PC-3 (cell line): ENCODE measurements at regions not wholly inside any gene's neighbourhood (a gene's known extent, or its start where the extent isn't known, plus 50 kb on each side); places are given as distances from the start of the nearest gene placed in this dataset.

Experiments
- ATAC-seq: fragments of 200-7000 bp; cut with Tn5 transposase; 2 replicates; pipeline ENCODE4 v1.9.1; 2020; ENCODE audit warnings: mild to moderate bottlenecking, moderate library complexity
- BruUV-seq: library from RNA; stranded (reverse); fragments of 400-500 nt; replicated peaks from 2 replicates; lab custom pipeline; 2021; lab: Mats Ljungman, UMichigan
- CTCF ChIA-PET: fragments of 300-600 bp; sonication (Branson Sonifier 250); formaldehyde crosslinking; loops from one replicate; lab custom pipeline; 2022; ENCODE audit warnings: antibody characterized with exemption; lab: Charles Lee
- POLR2A ChIA-PET: fragments of 300-600 bp; sonication (Branson Sonifier 250); formaldehyde crosslinking; loops from one replicate; lab custom pipeline; 2022; ENCODE audit warnings: antibody characterized with exemption; ENCODE audit not compliant: unreplicated experiment; lab: Charles Lee
- DNase-seq: peaks from one replicate; pipeline ENCODE4 v3.0.0-alpha.2; 2015
- H2AFZ ChIP-seq: fragments of 300-600 bp; sonication (generic); 2 replicates; pipeline ENCODE4 v1.6.0; 2016; ENCODE audit warnings: antibody characterized with exemption, low read length
- H3F3A ChIP-seq: fragments of 300-600 bp; sonication (generic); one replicate; pipeline ENCODE4 v1.6.0; 2017; ENCODE audit warnings: antibody characterized with exemption, low read length, control low read depth, mild to moderate bottlenecking; ENCODE audit not compliant: unreplicated experiment
- H3K27ac ChIP-seq: fragments of 300-600 bp; sonication (generic); 2 replicates; pipeline ENCODE4 v1.5.1; 2016; ENCODE audit warnings: mild to moderate bottlenecking, low read length
- H3K27me3 ChIP-seq: fragments of 300-600 bp; sonication (generic); 2 replicates; pipeline ENCODE4 v1.6.1; 2016; ENCODE audit warnings: low read length, mixed read lengths
- H3K36me3 ChIP-seq: fragments of 300-600 bp; sonication (generic); 2 replicates; pipeline ENCODE4 v1.6.1; 2016; ENCODE audit warnings: low read depth, mixed run types, low read length, mixed read lengths
- H3K4me1 ChIP-seq: fragments of 300-600 bp; sonication (generic); 2 replicates; pipeline ENCODE4 v1.5.1; 2016; ENCODE audit warnings: low read length; ENCODE audit not compliant: insufficient read depth
- H3K4me2 ChIP-seq: fragments of 300-600 bp; sonication (generic); 2 replicates; pipeline ENCODE4 v1.6.0; 2016; ENCODE audit warnings: low read length
- H3K4me3 ChIP-seq: fragments of 300-600 bp; sonication (generic); 2 replicates; pipeline ENCODE4 v1.5.1; 2016; ENCODE audit warnings: mild to moderate bottlenecking, low read length, mixed read lengths
- H3K79me2 ChIP-seq: fragments of 300-600 bp; sonication (generic); 2 replicates; pipeline ENCODE4 v1.6.1; 2017; ENCODE audit warnings: low read length, mixed read lengths
- H3K9ac ChIP-seq: fragments of 300-600 bp; sonication (generic); 2 replicates; pipeline ENCODE4 v1.6.0; 2016; ENCODE audit warnings: mild to moderate bottlenecking, low read length
- H3K9me2 ChIP-seq: fragments of 300-600 bp; sonication (generic); replicated peaks from 2 replicates; pipeline ENCODE4 v1.6.1; 2016; ENCODE audit warnings: mixed run types, low read length, mixed read lengths
- H3K9me3 ChIP-seq: fragments of 300-600 bp; sonication (generic); 2 replicates; pipeline ENCODE4 v1.6.1; 2016; ENCODE audit warnings: low read length, mixed read lengths
- H4K20me1 ChIP-seq: fragments of 300-600 bp; sonication (generic); 2 replicates; pipeline ENCODE4 v1.6.1; 2016; ENCODE audit warnings: low read length, mixed read lengths
- CTCF ChIP-seq: fragments of 300-600 bp; sonication (generic); conservative IDR thresholded peaks from 2 replicates; pipeline ENCODE4 v1.5.1; 2017; ENCODE audit warnings: antibody characterized with exemption, low read depth, mild to moderate bottlenecking, low read length
- EZH2 ChIP-seq: fragments of 300-600 bp; sonication (generic); IDR thresholded peaks from one replicate; pipeline ENCODE4 v1.6.1; 2017; ENCODE audit warnings: antibody characterized with exemption, mild to moderate bottlenecking, low read length; ENCODE audit not compliant: unreplicated experiment
- EZH2phosphoT487 ChIP-seq: fragments of 300-600 bp; sonication (generic); IDR thresholded peaks from 2 replicates; pipeline ENCODE4 v1.6.1; 2018; ENCODE audit warnings: mild to moderate bottlenecking, antibody characterized with exemption, low read length, borderline replicate concordance
- intact Hi-C: fragments of 100-400 bp; cut with micrococcal nuclease; formaldehyde crosslinking; loops from 2 replicates; pipeline ENCODE4 v1.9.0; 2023

DNA sequence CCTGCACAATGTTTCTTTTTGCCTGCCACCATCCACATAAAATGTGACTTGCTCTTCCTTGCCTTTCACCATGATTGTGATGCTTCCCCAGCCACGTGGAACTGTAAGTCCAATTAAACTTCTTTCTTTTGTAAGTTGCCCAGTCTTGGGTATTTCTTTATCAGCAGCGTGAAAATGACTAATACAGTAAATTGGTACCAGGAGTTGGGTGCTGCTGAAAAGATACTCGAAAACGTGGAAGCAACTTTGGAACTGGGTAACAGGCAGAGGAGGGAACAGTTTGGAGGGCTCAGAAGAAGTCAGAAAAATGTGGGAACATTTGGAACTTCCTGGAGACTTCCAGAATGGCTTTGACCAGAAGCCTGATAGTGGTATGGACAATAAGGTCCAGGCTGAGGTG, 425.3 kb downstream of the GPATCH2 start:
- Histone ChIP-seq H3K9me3 (peaks cover 5% of the 10 kb centered on the region; the same call in 1 of the 2 replicates), H3K9me2 (no peaks in the 10 kb centered on the region), H2AFZ (no peak overlapping the region), H3K4me1 (no peaks in the 10 kb centered on the region), H3K4me3 (no peak overlapping the region), H3K27me3 (no peaks in the 10 kb centered on the region), H3K9ac (no peak overlapping the region), H3K79me2 (no peaks in the 10 kb centered on the region), H3F3A (no peaks in the 10 kb centered on the region), H3K36me3 (no peaks in the 10 kb centered on the region), H3K4me2 (no peak overlapping the region), H3K27ac (no peak overlapping the region), H4K20me1 (no peaks in the 10 kb centered on the region)
- DNase-seq (no peak), ATAC-seq (no peak)
- intact Hi-C loops: no loop called here
- ChIA-PET POLR2A (no interaction called here), CTCF (no interaction called here)
- no TSS peak for BruUV-seq
- TF ChIP-seq EZH2 (no peak), EZH2phosphoT487 (no peak), CTCF (no peak)

DNA sequence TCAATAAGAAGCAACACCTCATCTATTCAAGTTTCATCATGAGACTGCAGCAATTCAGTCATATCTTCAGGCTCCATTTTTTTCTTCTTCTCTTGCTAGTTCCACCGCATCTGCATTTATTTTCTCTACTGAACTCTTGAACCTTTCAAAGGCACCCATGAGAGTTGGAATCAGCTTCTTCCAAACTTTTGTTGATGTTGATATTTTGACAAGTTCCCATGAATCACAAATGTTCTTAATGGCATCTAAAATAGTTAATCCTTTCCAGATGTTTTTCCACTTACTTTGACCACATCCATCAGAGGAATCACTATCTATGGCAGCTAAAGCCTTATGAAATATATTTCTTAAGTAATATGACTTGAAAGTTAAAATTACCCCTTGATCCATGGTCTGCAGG, 434.3 kb downstream of the GPATCH2 start:
- H3K4me1 ChIP-seq: no peaks in the 10 kb centered on the region
- H3K9ac ChIP-seq: no peak overlapping the region
- H3K79me2 ChIP-seq: no peaks in the 10 kb centered on the region
- ATAC-seq (no peak), DNase-seq (no peak)
- BruUV-seq: no TSS peak
- no peaks in the 10 kb centered on the region for H3K36me3 ChIP-seq
- H3K9me3 ChIP-seq: no peaks in the 10 kb centered on the region
- no peak overlapping the region for H3K27ac ChIP-seq
- H2AFZ ChIP-seq: no peak overlapping the region
- CTCF ChIA-PET: no interaction called here
- no peaks in the 10 kb centered on the region for H3K9me2 ChIP-seq
- intact Hi-C loops: no loop called here
- no peak for TF ChIP-seq EZH2phosphoT487
- no peak for TF ChIP-seq EZH2
- no peak for TF ChIP-seq CTCF
- H4K20me1 ChIP-seq: no peaks in the 10 kb centered on the region
- no peak overlapping the region for H3K4me3 ChIP-seq
- H3K27me3 ChIP-seq: no peaks in the 10 kb centered on the region
- H3F3A ChIP-seq: no peaks in the 10 kb centered on the region
- POLR2A ChIA-PET: no interaction called here
- no peak overlapping the region for H3K4me2 ChIP-seq

DNA sequence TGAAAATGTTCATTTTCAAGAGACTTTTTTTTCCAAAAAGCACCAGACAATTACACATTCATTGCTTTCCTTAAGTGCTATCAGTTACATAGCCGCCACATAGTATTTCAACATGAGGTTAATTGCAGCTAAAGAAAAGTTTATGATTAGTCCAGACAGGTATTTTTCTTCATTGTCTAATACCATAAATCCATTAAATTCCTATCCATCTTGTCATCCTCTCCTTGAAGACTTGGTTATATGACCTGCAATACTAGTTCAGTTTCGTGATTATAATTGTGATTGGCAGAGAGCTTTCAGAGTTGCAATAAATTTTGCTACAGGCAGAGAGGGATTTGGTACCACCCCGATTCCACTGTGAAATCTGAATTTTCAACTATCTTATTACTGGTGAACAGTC, 437.7 kb downstream of the GPATCH2 start:
- intact Hi-C loops: no loop called here
- Histone ChIP-seq H3K4me1 (no peaks in the 10 kb centered on the region), H3K36me3 (no peaks in the 10 kb centered on the region), H3K4me2 (no peak overlapping the region), H3K9ac (no peak overlapping the region), H4K20me1 (no peaks in the 10 kb centered on the region), H3K27ac (no peak overlapping the region), H3F3A (no peaks in the 10 kb centered on the region), H3K9me3 (no peaks in the 10 kb centered on the region), H3K4me3 (no peak overlapping the region), H3K27me3 (no peaks in the 10 kb centered on the region), H3K9me2 (no peaks in the 10 kb centered on the region), H3K79me2 (no peaks in the 10 kb centered on the region), H2AFZ (no peak overlapping the region)
- TF ChIP-seq EZH2 (no peak), EZH2phosphoT487 (no peak), CTCF (no peak)
- DNase-seq (peak; percentile 55), ATAC-seq (no peak; the same call in 1 of the 2 replicates)
- ChIA-PET CTCF (no interaction called here), POLR2A (no interaction called here)
- BruUV-seq: no TSS peak
